ENCODE measurements at regions not wholly inside any gene's neighbourhood (a gene's known extent, or its start where the extent isn't known, plus 50 kb on each side); places are given as distances from the start of the nearest gene placed in this dataset.
"Not testable (repeated sequence)": the region's sequence is repeated elsewhere in the genome, so short reads cannot be mapped to it uniquely, and the experiment has no call there.

GRCh38 chr2:234162861-234163260 is 112.4 kb downstream of the SPP2 start:
- H3K36me3 ChIP-seq (ENCODE audit: control insufficient read depth, insufficient read depth, low read length): no peaks in the 10 kb centered on the region
- H3K4me3 ChIP-seq (ENCODE audit: extremely low read depth, insufficient read depth, low read length, poor library complexity, severe bottlenecking): no peak overlapping the region
- 94 to 100% methylated on average over 1 of the region's 1 CpG for WGBS, 2 experiments (ENCODE audit: insufficient coverage in 2 of 2)
- no peaks in the 10 kb centered on the region for H3K9me3 ChIP-seq (ENCODE audit: control insufficient read depth, low read length)
- H3K4me1 ChIP-seq (ENCODE audit: control insufficient read depth, insufficient read depth, low read length, poor library complexity, severe bottlenecking): peaks cover 10% of the 10 kb centered on the region
- no peak overlapping the region for H3K27ac ChIP-seq (ENCODE audit: low read depth, low read length, severe bottlenecking)

GRCh38 chr2:234161932-234162331 is 111.4 kb downstream of the SPP2 start:
- Histone ChIP-seq H3K9me3 (ENCODE audit: control insufficient read depth, low read length) (no peaks in the 10 kb centered on the region), H3K36me3 (ENCODE audit: control insufficient read depth, insufficient read depth, low read length) (no peaks in the 10 kb centered on the region), H3K4me3 (ENCODE audit: extremely low read depth, insufficient read depth, low read length, poor library complexity, severe bottlenecking) (no peak overlapping the region), H3K4me1 (ENCODE audit: control insufficient read depth, insufficient read depth, low read length, poor library complexity, severe bottlenecking) (peaks cover 10% of the 10 kb centered on the region), H3K27ac (ENCODE audit: low read depth, low read length, severe bottlenecking) (no peak overlapping the region)
- WGBS, 2 experiments (ENCODE audit: insufficient coverage in 2 of 2): 95 to 97% methylated on average over 5 of the region's 6 CpGs

GRCh38 chr2:234158812-234159211 is 108.3 kb downstream of the SPP2 start:
- 38 to 45% methylated on average over 1 of the region's 4 CpGs for WGBS, 2 experiments (ENCODE audit: insufficient coverage in 2 of 2)
- Histone ChIP-seq H3K36me3 (ENCODE audit: control insufficient read depth, insufficient read depth, low read length) (no peaks in the 10 kb centered on the region), H3K9me3 (ENCODE audit: control insufficient read depth, low read length) (no peaks in the 10 kb centered on the region), H3K4me3 (ENCODE audit: extremely low read depth, insufficient read depth, low read length, poor library complexity, severe bottlenecking) (no peak overlapping the region), H3K4me1 (ENCODE audit: control insufficient read depth, insufficient read depth, low read length, poor library complexity, severe bottlenecking) (peaks cover 6% of the 10 kb centered on the region), H3K27ac (ENCODE audit: low read depth, low read length, severe bottlenecking) (no peak overlapping the region)

- H3K27ac ChIP-seq (ENCODE audit: low read depth, low read length, severe bottlenecking): no peak overlapping the region
- no peaks in the 10 kb centered on the region for H3K9me3 ChIP-seq (ENCODE audit: control insufficient read depth, low read length)
- WGBS, 2 experiments (ENCODE audit: insufficient coverage in 2 of 2): 100% methylated on average over 1 of the region's 3 CpGs; no CpG with 5 or more reads in 1 of the 2 experiments
- peaks cover 6% of the 10 kb centered on the region for H3K4me1 ChIP-seq (ENCODE audit: control insufficient read depth, insufficient read depth, low read length, poor library complexity, severe bottlenecking)
- H3K36me3 ChIP-seq (ENCODE audit: control insufficient read depth, insufficient read depth, low read length): no peaks in the 10 kb centered on the region
- no peak overlapping the region for H3K4me3 ChIP-seq (ENCODE audit: extremely low read depth, insufficient read depth, low read length, poor library complexity, severe bottlenecking)
These were observed 107.5 kb downstream of the SPP2 start for GRCh38 chr2:234157817-234158588.

DNA sequence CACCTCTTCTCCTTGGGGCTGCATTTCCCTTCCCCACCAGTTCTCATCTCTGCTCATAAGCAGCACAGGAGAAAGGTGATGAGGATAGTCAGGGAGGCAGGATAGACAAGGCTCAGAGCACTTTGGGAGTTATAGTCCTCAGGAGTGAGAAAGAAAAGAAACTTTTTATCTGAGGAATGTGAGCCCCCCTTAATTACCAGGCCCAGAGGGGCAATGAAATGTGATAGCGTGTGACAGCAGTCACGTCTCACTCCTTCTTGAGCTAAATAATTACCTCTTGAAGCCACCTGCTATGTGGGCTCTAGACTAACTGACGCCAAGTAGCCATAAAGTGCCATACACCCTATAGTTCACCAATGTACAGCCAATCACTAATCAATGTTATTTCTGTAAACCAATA is 105.8 kb downstream of the SPP2 start:
- H3K9me3 ChIP-seq (ENCODE audit: control insufficient read depth, low read length): peaks cover 3% of the 10 kb centered on the region
- H3K27ac ChIP-seq (ENCODE audit: low read depth, low read length, severe bottlenecking): no peak overlapping the region
- no peaks in the 10 kb centered on the region for H3K36me3 ChIP-seq (ENCODE audit: control insufficient read depth, insufficient read depth, low read length)
- H3K4me3 ChIP-seq (ENCODE audit: extremely low read depth, insufficient read depth, low read length, poor library complexity, severe bottlenecking): no peak overlapping the region
- H3K4me1 ChIP-seq (ENCODE audit: control insufficient read depth, insufficient read depth, low read length, poor library complexity, severe bottlenecking): peaks cover 4% of the 10 kb centered on the region
- whole genome bisulfite sequencing, 2 experiments (ENCODE audit: insufficient coverage in 2 of 2): 80 to 82% methylated on average over 1 to 3 of the region's 3 CpGs

- H3K27ac ChIP-seq (ENCODE audit: low read depth, low read length, severe bottlenecking); H3K4me3 ChIP-seq (ENCODE audit: extremely low read depth, insufficient read depth, low read length, poor library complexity, severe bottlenecking); H3K36me3 ChIP-seq (ENCODE audit: control insufficient read depth, insufficient read depth, low read length); H3K9me3 ChIP-seq (ENCODE audit: control insufficient read depth, low read length); H3K4me1 ChIP-seq (ENCODE audit: control insufficient read depth, insufficient read depth, low read length, poor library complexity, severe bottlenecking): not testable (repeated sequence)
- WGBS, 2 experiments (ENCODE audit: insufficient coverage in 2 of 2): 90 to 100% methylated on average over 2 of the region's 2 CpGs
These were observed 102.3 kb downstream of the SPP2 start for GRCh38 chr2:234152835-234153234.

GRCh38 chr2:234147335-234147861 is 96.9 kb downstream of the SPP2 start:
- 57 to 82% methylated on average over 1 to 3 of the region's 3 CpGs for WGBS, 2 experiments (ENCODE audit: insufficient coverage in 2 of 2)
- H3K4me1 ChIP-seq (ENCODE audit: control insufficient read depth, insufficient read depth, low read length, poor library complexity, severe bottlenecking): peaks cover 14% of the 10 kb centered on the region
- H3K9me3 ChIP-seq (ENCODE audit: control insufficient read depth, low read length): peaks cover under 1% of the 10 kb centered on the region
- H3K4me3 ChIP-seq (ENCODE audit: extremely low read depth, insufficient read depth, low read length, poor library complexity, severe bottlenecking): no peak overlapping the region
- H3K27ac ChIP-seq (ENCODE audit: low read depth, low read length, severe bottlenecking): no peak overlapping the region
- H3K36me3 ChIP-seq (ENCODE audit: control insufficient read depth, insufficient read depth, low read length): no peaks in the 10 kb centered on the region

DNA sequence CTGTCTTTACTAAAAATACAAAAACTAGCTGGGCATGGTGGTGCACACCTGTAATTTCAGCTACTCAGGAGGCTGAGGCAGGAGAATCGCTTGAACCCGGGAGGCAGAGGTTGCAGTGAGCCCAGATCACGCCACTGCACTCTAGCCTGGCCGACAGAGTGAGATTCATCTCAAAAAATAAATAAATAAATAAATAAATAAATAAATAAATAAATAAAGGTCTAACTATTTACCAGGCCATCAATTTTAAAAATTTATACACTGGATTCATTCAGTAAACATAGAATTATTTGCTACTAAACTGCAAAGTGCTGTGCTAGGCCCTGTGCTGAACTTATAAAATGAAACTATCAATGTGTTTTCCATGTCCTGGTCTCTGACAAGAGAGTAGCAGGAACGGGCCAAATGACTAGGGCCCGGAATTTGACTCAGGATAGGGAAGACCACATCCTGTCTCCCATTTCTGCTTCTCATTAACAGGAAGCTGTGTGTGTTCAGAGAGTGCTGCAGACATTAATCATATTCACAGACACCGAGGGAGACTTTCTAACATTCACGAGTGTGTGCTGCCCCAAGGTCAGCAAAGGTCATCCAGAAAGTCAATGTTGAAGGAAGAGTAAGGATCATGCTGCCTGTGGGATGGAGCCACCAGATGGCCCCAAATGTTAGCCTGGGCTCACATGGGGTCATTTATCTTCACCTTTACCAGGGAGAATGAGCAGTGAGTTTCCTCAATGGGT is 95.8 kb downstream of the SPP2 start:
- H3K9me3 ChIP-seq (ENCODE audit: control insufficient read depth, low read length): peaks cover 7% of the 10 kb centered on the region
- no peaks in the 10 kb centered on the region for H3K36me3 ChIP-seq (ENCODE audit: control insufficient read depth, insufficient read depth, low read length)
- H3K4me1 ChIP-seq (ENCODE audit: control insufficient read depth, insufficient read depth, low read length, poor library complexity, severe bottlenecking): peaks cover 14% of the 10 kb centered on the region
- no peak overlapping the region for H3K27ac ChIP-seq (ENCODE audit: low read depth, low read length, severe bottlenecking)
- 93 to 94% methylated on average over 3 to 6 of the region's 8 CpGs for WGBS, 2 experiments (ENCODE audit: insufficient coverage in 2 of 2)
- no peak overlapping the region for H3K4me3 ChIP-seq (ENCODE audit: extremely low read depth, insufficient read depth, low read length, poor library complexity, severe bottlenecking)

GRCh38 chr2:234145511-234145910 is 95.0 kb downstream of the SPP2 start:
- Histone ChIP-seq H3K4me1 (ENCODE audit: control insufficient read depth, insufficient read depth, low read length, poor library complexity, severe bottlenecking) (peaks cover 14% of the 10 kb centered on the region), H3K9me3 (ENCODE audit: control insufficient read depth, low read length) (peaks cover 10% of the 10 kb centered on the region), H3K36me3 (ENCODE audit: control insufficient read depth, insufficient read depth, low read length) (no peaks in the 10 kb centered on the region), H3K4me3 (ENCODE audit: extremely low read depth, insufficient read depth, low read length, poor library complexity, severe bottlenecking) (no peak overlapping the region), H3K27ac (ENCODE audit: low read depth, low read length, severe bottlenecking) (no peak overlapping the region)
- no CpG with 5 or more reads among the region's 2 CpGs for WGBS, 2 experiments (ENCODE audit: insufficient coverage in 2 of 2)

GRCh38 chr2:234145057-234145456 is 94.6 kb downstream of the SPP2 start:
- Histone ChIP-seq H3K27ac (ENCODE audit: low read depth, low read length, severe bottlenecking) (no peak overlapping the region), H3K4me1 (ENCODE audit: control insufficient read depth, insufficient read depth, low read length, poor library complexity, severe bottlenecking) (peaks cover 14% of the 10 kb centered on the region), H3K9me3 (ENCODE audit: control insufficient read depth, low read length) (peaks cover 14% of the 10 kb centered on the region), H3K36me3 (ENCODE audit: control insufficient read depth, insufficient read depth, low read length) (no peaks in the 10 kb centered on the region), H3K4me3 (ENCODE audit: extremely low read depth, insufficient read depth, low read length, poor library complexity, severe bottlenecking) (no peak overlapping the region)

- Histone ChIP-seq H3K27ac (ENCODE audit: low read depth, low read length, severe bottlenecking) (no peak overlapping the region), H3K4me3 (ENCODE audit: extremely low read depth, insufficient read depth, low read length, poor library complexity, severe bottlenecking) (no peak overlapping the region), H3K9me3 (ENCODE audit: control insufficient read depth, low read length) (peaks cover 21% of the 10 kb centered on the region), H3K4me1 (ENCODE audit: control insufficient read depth, insufficient read depth, low read length, poor library complexity, severe bottlenecking) (peaks cover 14% of the 10 kb centered on the region), H3K36me3 (ENCODE audit: control insufficient read depth, insufficient read depth, low read length) (no peaks in the 10 kb centered on the region)
- 92 to 100% methylated on average over 1 to 3 of the region's 3 CpGs for WGBS, 2 experiments (ENCODE audit: insufficient coverage in 2 of 2)
These were observed 93.4 kb downstream of the SPP2 start for GRCh38 chr2:234143896-234144295.
